B cell (primary cell): ENCODE measurements at regions not wholly inside any gene's neighbourhood (a gene's known extent, or its start where the extent isn't known, plus 50 kb on each side); places are given as distances from the start of the nearest gene placed in this dataset.

Experiments
- ATAC-seq: fragments of 200-7000 bp; cut with Tn5 transposase; one replicate; pipeline ENCODE4 v1.10.0; 2021; ENCODE audit warnings: low read depth, mild to moderate bottlenecking, moderate number of reproducible peaks, moderate library complexity
- CTCF ChIA-PET: fragments of 350-600 bp; sonication (Branson Sonifier 250); formaldehyde crosslinking; loops from one replicate; lab custom pipeline; 2021; ENCODE audit warnings: antibody characterized with exemption, inconsistent platforms; lab: Charles Lee
- POLR2A ChIA-PET: fragments of 350-600 bp; sonication (Branson Sonifier 250); formaldehyde crosslinking; loops from one replicate; lab custom pipeline; 2021; ENCODE audit warnings: antibody characterized with exemption; lab: Charles Lee
- DNase-seq: peaks from one replicate; pipeline ENCODE4 v3.0.0; 2013
- H2AFZ ChIP-seq: 2 replicates; pipeline ENCODE4 v1.6.1; 2012; ENCODE audit warnings: mild to moderate bottlenecking, low read depth, low read length; ENCODE audit not compliant: insufficient read depth, poor library complexity, severe bottlenecking
- H3K27ac ChIP-seq, 2 donors: 1 replicate in 1 of 2; 2 replicates in 1 of 2; pipeline ENCODE4 v1.5.1; 2012 to 2013; ENCODE audit warnings: low read length in 2 of 2, mild to moderate bottlenecking in 2 of 2, moderate library complexity in 1 of 2
- H3K27me3 ChIP-seq, 4 experiments: fragments of 200-600 bp in 1 of 4; sonication (generic) in 1 of 4; replicated peaks in 1 of 4; 1 replicate in 2 of 4; 2 replicates in 2 of 4; pipeline versions ENCODE4 v1.6.1 to v1.7.0; 2013 to 2016; ENCODE audit warnings: low read length in 3 of 4, mild to moderate bottlenecking in 2 of 4, mixed read lengths in 1 of 4, moderate library complexity in 1 of 4; ENCODE audit not compliant: insufficient read depth in 4 of 4, control insufficient read depth in 3 of 4; ENCODE audit errors: control extremely low read depth in 1 of 4
- H3K36me3 ChIP-seq, 2 experiments: replicated peaks in 1 of 2; 1 replicate in 1 of 2; 2 replicates in 1 of 2; pipeline versions ENCODE4 v1.6.1 to v1.7.1; 2013; ENCODE audit warnings: low read length in 1 of 2; ENCODE audit not compliant: insufficient read depth in 2 of 2, control insufficient read depth in 1 of 2; ENCODE audit errors: control extremely low read depth in 1 of 2, extremely low read depth in 1 of 2
- H3K4me1 ChIP-seq, 2 donors: fragments of 200-600 bp in 1 of 2; sonication (generic) in 1 of 2; 1 replicate in 1 of 2; 2 replicates in 1 of 2; pipeline versions ENCODE4 v1.5.1 to v1.6.1; 2013 to 2017; ENCODE audit warnings: low read length in 2 of 2; ENCODE audit not compliant: control insufficient read depth in 2 of 2, insufficient read depth in 2 of 2
- H3K4me2 ChIP-seq: replicated peaks from 2 replicates; pipeline ENCODE3; 2012; ENCODE audit warnings: mild to moderate bottlenecking, low read depth, low read length; ENCODE audit not compliant: poor library complexity, severe bottlenecking
- H3K4me3 ChIP-seq, 5 experiments: fragments of 200-600 bp in 1 of 5; sonication (generic) in 1 of 5; 1 replicate in 3 of 5; 2 replicates in 2 of 5; pipeline versions ENCODE4 v1.5.1 to v1.7.0; 2011 to 2016; ENCODE audit warnings: low read length in 4 of 5, mild to moderate bottlenecking in 4 of 5, low read depth in 2 of 5, control low read depth in 1 of 5, moderate library complexity in 1 of 5; ENCODE audit not compliant: insufficient read depth in 1 of 5; ENCODE audit errors: control extremely low read depth in 1 of 5, extremely low read depth in 1 of 5
- H3K79me2 ChIP-seq: fragments of 200-600 bp; sonication (generic); one replicate; pipeline ENCODE4 v1.6.0; 2016; ENCODE audit warnings: low read length; ENCODE audit not compliant: control insufficient read depth, insufficient read depth
- H3K9ac ChIP-seq: fragments of 200-600 bp; sonication (generic); 2 replicates; pipeline ENCODE4 v1.6.1; 2017; ENCODE audit warnings: mild to moderate bottlenecking, low read length, moderate library complexity
- H3K9me3 ChIP-seq, 3 donors: one replicate each; pipeline versions ENCODE4 v1.6.1 to v1.7.1; 2013; ENCODE audit warnings: low read length in 2 of 3; ENCODE audit not compliant: control insufficient read depth in 2 of 3, insufficient read depth in 1 of 3; ENCODE audit errors: control extremely low read depth in 1 of 3
- H4K20me1 ChIP-seq: 2 replicates; pipeline ENCODE4 v1.6.0; 2012; ENCODE audit warnings: mild to moderate bottlenecking, low read length; ENCODE audit not compliant: insufficient read depth, control insufficient read depth, poor library complexity, severe bottlenecking
- H3K27ac Mint-ChIP-seq: one replicate; pipeline ENCODE4 v1.8.0; 2021; ENCODE audit warnings: mixed read lengths
- H3K27me3 Mint-ChIP-seq: one replicate; pipeline ENCODE4 v1.8.0; 2021; ENCODE audit warnings: mixed read lengths
- H3K4me1 Mint-ChIP-seq: one replicate; pipeline ENCODE4 v1.8.0; 2021; ENCODE audit warnings: mixed read lengths
- H3K4me3 Mint-ChIP-seq: one replicate; pipeline ENCODE4 v1.8.0; 2021; ENCODE audit warnings: mixed read lengths
- H3K9me3 Mint-ChIP-seq: one replicate; pipeline ENCODE4 v1.8.0; 2022; ENCODE audit warnings: mixed read lengths; ENCODE audit not compliant: insufficient read depth
- EZH2 ChIP-seq: IDR thresholded peaks from 2 replicates; pipeline ENCODE4 v1.6.1; 2012; ENCODE audit warnings: borderline replicate concordance, low read depth, mild to moderate bottlenecking, moderate library complexity, low read length; ENCODE audit not compliant: insufficient read depth, poor library complexity, severe bottlenecking
- WGBS: methylation state at CpG from one replicate; pipeline ENCODE4 v1.1.5; 2013; ENCODE audit warnings: missing lambda C conversion rate; ENCODE audit not compliant: insufficient coverage; 5-methylcytosine and 5-hydroxymethylcytosine counted together
- intact Hi-C: fragments of 100-400 bp; cut with micrococcal nuclease; formaldehyde crosslinking; loops from one replicate; pipeline ENCODE4 v1.10.0; 2022
- TF ChIP-seq, protein P1 (sequence below): fragments of 200-600 bp; IDR thresholded peaks from one replicate; pipeline ENCODE4 v1.8.0; 2022; ENCODE audit warnings: antibody characterized with exemption, mild to moderate bottlenecking

DNA sequence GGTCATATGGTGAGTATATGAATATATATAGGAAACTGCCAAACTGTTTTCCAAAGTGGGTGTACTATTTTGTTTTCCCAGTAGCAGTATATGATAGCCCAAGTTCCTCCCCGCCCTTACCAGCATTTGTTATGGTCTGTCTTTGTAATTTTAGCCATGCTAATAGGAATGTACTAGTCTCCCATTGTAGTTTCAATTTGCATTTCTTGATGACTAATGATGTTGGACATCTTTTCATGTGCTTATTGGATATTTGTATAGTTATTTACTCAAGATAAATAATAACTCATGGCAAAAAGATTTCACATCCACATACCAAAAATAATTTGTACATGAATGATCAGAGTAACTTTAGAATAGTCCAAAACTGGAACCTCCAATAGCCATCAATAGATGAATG is 75.3 kb upstream of the SERP2 start:
- H3K4me3 ChIP-seq: no peak overlapping the region
- no peaks in the 10 kb centered on the region for H3K9me3 ChIP-seq
- H3K36me3 ChIP-seq: no peaks in the 10 kb centered on the region
- 100% methylated on average over 1 of the region's 1 CpG for WGBS
- no peak overlapping the region for H3K9ac ChIP-seq
- no peak overlapping the region for H3K27ac ChIP-seq
- peaks cover 20% of the 10 kb centered on the region for H3K27me3 Mint-ChIP-seq
- intact Hi-C loops: no loop called here
- ATAC-seq (no peak), DNase-seq (no peak)
- H3K27me3 ChIP-seq: peaks cover 0 to 5% (median 0%) of the 10 kb centered on the region in 4 experiments
- TF ChIP-seq EZH2: no peak
- TF ChIP-seq, protein P1, sequence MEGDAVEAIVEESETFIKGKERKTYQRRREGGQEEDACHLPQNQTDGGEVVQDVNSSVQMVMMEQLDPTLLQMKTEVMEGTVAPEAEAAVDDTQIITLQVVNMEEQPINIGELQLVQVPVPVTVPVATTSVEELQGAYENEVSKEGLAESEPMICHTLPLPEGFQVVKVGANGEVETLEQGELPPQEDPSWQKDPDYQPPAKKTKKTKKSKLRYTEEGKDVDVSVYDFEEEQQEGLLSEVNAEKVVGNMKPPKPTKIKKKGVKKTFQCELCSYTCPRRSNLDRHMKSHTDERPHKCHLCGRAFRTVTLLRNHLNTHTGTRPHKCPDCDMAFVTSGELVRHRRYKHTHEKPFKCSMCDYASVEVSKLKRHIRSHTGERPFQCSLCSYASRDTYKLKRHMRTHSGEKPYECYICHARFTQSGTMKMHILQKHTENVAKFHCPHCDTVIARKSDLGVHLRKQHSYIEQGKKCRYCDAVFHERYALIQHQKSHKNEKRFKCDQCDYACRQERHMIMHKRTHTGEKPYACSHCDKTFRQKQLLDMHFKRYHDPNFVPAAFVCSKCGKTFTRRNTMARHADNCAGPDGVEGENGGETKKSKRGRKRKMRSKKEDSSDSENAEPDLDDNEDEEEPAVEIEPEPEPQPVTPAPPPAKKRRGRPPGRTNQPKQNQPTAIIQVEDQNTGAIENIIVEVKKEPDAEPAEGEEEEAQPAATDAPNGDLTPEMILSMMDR: no peak
- no peak overlapping the region for H3K27ac Mint-ChIP-seq
- H3K4me2 ChIP-seq: no peak overlapping the region
- ChIA-PET POLR2A (no interaction called here), CTCF (no interaction called here)
- H4K20me1 ChIP-seq: no peaks in the 10 kb centered on the region
- no peaks in the 10 kb centered on the region for H3K9me3 Mint-ChIP-seq
- H3K4me3 Mint-ChIP-seq: no peak overlapping the region
- no peaks in the 10 kb centered on the region for H3K4me1 ChIP-seq
- H3K4me1 Mint-ChIP-seq: peaks cover 14% of the 10 kb centered on the region
- no peak overlapping the region for H2AFZ ChIP-seq
- H3K79me2 ChIP-seq: no peaks in the 10 kb centered on the region

- no peaks in the 10 kb centered on the region for H3K4me1 ChIP-seq
- TF ChIP-seq EZH2: no peak
- TF ChIP-seq, protein P1: no peak
- ChIA-PET POLR2A (no interaction called here), CTCF (no interaction called here)
- peaks cover 20% of the 10 kb centered on the region for H3K27me3 Mint-ChIP-seq
- peaks cover 0 to 5% (median 0%) of the 10 kb centered on the region in 4 experiments for H3K27me3 ChIP-seq
- intact Hi-C loops: no loop called here
- no peaks in the 10 kb centered on the region for H3K36me3 ChIP-seq
- no peak overlapping the region for H3K9ac ChIP-seq
- H3K27ac ChIP-seq: no peak overlapping the region
- DNase-seq (no peak), ATAC-seq (no peak)
- H3K4me3 ChIP-seq: no peak overlapping the region
- no peak overlapping the region for H3K4me2 ChIP-seq
- H3K79me2 ChIP-seq: no peaks in the 10 kb centered on the region
- peaks cover 10% of the 10 kb centered on the region for H3K4me1 Mint-ChIP-seq
- WGBS: 95% methylated on average over 4 of the region's 5 CpGs
- H3K4me3 Mint-ChIP-seq: no peak overlapping the region
- no peak overlapping the region for H3K27ac Mint-ChIP-seq
- no peaks in the 10 kb centered on the region for H3K9me3 ChIP-seq
- no peaks in the 10 kb centered on the region for H3K9me3 Mint-ChIP-seq
- H2AFZ ChIP-seq: no peak overlapping the region
- no peaks in the 10 kb centered on the region for H4K20me1 ChIP-seq
These were observed 74.3 kb upstream of the SERP2 start for GRCh38 chr13:44299152-44299943.
